MM.1S (cell line): ENCODE measurements at regions not wholly inside any gene's neighbourhood (a gene's known extent, or its start where the extent isn't known, plus 50 kb on each side); places are given as distances from the start of the nearest gene placed in this dataset.

ENCODE experiments used
- EZH2 ChIP-seq: fragments of 300-600 bp; sonication (generic); optimal IDR thresholded peaks from 2 replicates; pipeline ENCODE3; 2017; ENCODE audit warnings: low read depth, mild to moderate bottlenecking, antibody characterized with exemption, low read length, mixed read lengths
- EZH2phosphoT487 ChIP-seq: fragments of 300-600 bp; sonication (generic); IDR thresholded peaks from 2 replicates; pipeline ENCODE4 v1.6.1; 2018; ENCODE audit warnings: antibody characterized with exemption, low read length
- TF ChIP-seq, protein P1 (sequence below): fragments of 300-600 bp; sonication (generic); IDR thresholded peaks from 2 replicates; pipeline ENCODE4 v1.5.1; 2016; ENCODE audit warnings: antibody characterized with exemption, low read length, mixed read lengths

DNA sequence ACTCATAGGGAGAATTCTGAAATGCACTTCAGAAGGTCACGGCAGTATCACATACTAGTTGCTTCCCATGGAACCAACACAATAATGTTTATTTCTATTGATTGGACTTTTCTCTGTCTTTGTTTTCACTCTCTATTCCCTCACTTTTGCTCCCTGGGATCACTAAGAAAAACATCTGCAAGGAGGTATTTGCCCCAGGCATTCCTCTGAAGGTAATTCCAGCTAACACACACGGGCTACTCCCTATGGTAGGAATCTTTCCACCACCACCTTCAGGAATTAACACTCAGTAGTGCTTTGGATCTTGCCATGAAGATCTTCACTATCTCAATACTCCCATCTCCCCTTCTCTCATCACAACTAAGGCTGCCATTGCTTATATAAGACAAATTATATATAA, 353.3 kb downstream of the DSC3 start:
- TF ChIP-seq, protein P1, sequence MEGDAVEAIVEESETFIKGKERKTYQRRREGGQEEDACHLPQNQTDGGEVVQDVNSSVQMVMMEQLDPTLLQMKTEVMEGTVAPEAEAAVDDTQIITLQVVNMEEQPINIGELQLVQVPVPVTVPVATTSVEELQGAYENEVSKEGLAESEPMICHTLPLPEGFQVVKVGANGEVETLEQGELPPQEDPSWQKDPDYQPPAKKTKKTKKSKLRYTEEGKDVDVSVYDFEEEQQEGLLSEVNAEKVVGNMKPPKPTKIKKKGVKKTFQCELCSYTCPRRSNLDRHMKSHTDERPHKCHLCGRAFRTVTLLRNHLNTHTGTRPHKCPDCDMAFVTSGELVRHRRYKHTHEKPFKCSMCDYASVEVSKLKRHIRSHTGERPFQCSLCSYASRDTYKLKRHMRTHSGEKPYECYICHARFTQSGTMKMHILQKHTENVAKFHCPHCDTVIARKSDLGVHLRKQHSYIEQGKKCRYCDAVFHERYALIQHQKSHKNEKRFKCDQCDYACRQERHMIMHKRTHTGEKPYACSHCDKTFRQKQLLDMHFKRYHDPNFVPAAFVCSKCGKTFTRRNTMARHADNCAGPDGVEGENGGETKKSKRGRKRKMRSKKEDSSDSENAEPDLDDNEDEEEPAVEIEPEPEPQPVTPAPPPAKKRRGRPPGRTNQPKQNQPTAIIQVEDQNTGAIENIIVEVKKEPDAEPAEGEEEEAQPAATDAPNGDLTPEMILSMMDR: no peak
- TF ChIP-seq EZH2 (no peak), EZH2phosphoT487 (no peak)
